T-helper 2 cell treated with Interferon-gamma antibody and Interleukin-4, amounts not matched to agents 5 μg/mL and 100 μg/mL, for 36 hours (primary cell): ENCODE measurements at regions not wholly inside any gene's neighbourhood (a gene's known extent, or its start where the extent isn't known, plus 50 kb on each side); places are given as distances from the start of the nearest gene placed in this dataset.
"Not testable (repeated sequence)": the region's sequence is repeated elsewhere in the genome, so short reads cannot be mapped to it uniquely, and the experiment has no call there.

ENCODE experiments used
- DNase-seq: peaks from one replicate; pipeline ENCODE4 v3.0.0; 2021; ENCODE audit warnings: low spot score
- H3K27ac Mint-ChIP-seq: one replicate; pipeline ENCODE4 v1.8.0; 2021; ENCODE audit warnings: mild to moderate bottlenecking, mixed read lengths
- H3K27me3 Mint-ChIP-seq: one replicate; pipeline ENCODE4 v1.8.0; 2021; ENCODE audit warnings: low read depth, mixed read lengths
- H3K36me3 Mint-ChIP-seq: one replicate; pipeline ENCODE4 v1.8.0; 2021; ENCODE audit warnings: low read depth, mixed read lengths
- H3K4me1 Mint-ChIP-seq: one replicate; pipeline ENCODE4 v1.8.0; 2021; ENCODE audit warnings: low read depth, mixed read lengths
- H3K4me3 Mint-ChIP-seq: one replicate; pipeline ENCODE4 v1.8.0; 2022; ENCODE audit warnings: mild to moderate bottlenecking, moderate library complexity, mixed read lengths
- H3K9me3 Mint-ChIP-seq: one replicate; pipeline ENCODE4 v1.8.0; 2021; ENCODE audit warnings: mixed read lengths

GRCh38 chr5:57087947-57088346, 85.9 kb upstream of the GPBP1 start:
- H3K4me1 Mint-ChIP-seq, H3K9me3 Mint-ChIP-seq, H3K27me3 Mint-ChIP-seq, DNase-seq, H3K36me3 Mint-ChIP-seq, H3K4me3 Mint-ChIP-seq, H3K27ac Mint-ChIP-seq: not testable (repeated sequence)

DNA sequence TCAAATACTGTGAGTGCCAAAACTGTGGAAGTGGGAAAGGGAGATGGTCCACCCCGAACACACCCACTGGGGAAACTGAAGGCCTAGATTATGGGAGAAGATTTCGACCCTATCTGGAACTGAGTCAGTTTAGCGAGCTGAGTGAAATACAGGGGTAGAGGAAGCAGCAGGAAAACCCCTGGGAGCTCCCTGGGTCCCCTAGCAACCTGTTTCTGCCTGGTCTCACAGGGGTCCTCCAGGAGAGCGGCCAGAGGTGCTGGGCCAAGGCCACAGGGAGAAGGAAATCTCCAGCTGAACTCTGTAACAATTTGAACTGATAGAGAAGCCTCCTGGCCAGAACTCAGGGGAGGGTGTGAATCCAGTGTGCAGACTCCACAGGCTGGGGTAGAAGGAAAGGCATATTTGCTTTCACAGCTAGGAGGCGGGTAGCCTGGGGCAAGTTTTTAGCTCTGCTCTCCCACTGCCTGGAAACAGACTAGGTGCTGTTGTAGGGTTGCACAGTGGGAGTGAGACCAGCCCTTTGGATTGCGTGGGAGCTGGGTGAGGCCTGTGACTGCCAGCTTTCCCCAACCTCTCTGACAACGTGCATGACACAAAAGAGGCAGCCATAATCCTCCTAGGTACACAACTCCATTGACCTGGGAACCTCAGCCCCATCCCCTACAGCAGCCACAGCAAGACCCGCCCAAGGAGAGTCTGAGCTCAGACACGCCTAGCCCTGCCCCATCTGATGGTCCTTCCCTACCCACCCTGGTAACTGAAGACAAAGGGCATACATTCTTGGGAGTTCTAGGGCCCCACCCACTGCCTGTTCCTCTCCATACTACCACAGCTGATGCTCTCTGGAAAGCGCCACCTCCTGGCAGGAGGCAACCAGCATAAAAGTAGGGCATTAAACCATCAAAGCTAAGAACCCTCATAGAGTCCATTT, 78.8 kb upstream of the GPBP1 start:
- Mint-ChIP-seq H3K4me3 (no peak overlapping the region), H3K27ac (no peak overlapping the region), H3K27me3 (peaks cover 16% of the 10 kb centered on the region), H3K9me3 (peaks cover 27% of the 10 kb centered on the region), H3K36me3 (no peaks in the 10 kb centered on the region), H3K4me1 (no peaks in the 10 kb centered on the region)
- no peak for DNase-seq

DNA sequence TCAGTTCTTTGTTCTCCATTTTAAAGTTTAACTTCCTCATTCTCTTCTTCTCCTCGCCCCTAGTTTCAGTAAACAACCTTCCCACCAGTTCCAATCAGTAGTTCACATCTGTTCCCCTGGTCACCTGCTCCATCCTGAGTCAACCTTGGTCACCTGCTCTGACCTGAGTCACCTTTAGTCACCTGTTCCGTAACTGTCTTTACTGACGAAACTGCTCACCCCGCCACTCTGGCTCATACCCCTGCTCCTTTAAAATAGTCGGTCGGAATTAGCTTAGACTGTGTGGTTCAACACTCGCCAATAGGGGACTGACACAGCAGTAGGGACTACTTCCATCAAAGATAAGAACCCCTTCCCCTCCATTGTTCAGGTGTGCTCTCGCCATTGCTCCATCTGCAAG, 76.3 kb upstream of the GPBP1 start:
- DNase-seq = no peak
- peaks cover 27% of the 10 kb centered on the region for H3K9me3 Mint-ChIP-seq
- no peak overlapping the region for H3K27ac Mint-ChIP-seq

DNA sequence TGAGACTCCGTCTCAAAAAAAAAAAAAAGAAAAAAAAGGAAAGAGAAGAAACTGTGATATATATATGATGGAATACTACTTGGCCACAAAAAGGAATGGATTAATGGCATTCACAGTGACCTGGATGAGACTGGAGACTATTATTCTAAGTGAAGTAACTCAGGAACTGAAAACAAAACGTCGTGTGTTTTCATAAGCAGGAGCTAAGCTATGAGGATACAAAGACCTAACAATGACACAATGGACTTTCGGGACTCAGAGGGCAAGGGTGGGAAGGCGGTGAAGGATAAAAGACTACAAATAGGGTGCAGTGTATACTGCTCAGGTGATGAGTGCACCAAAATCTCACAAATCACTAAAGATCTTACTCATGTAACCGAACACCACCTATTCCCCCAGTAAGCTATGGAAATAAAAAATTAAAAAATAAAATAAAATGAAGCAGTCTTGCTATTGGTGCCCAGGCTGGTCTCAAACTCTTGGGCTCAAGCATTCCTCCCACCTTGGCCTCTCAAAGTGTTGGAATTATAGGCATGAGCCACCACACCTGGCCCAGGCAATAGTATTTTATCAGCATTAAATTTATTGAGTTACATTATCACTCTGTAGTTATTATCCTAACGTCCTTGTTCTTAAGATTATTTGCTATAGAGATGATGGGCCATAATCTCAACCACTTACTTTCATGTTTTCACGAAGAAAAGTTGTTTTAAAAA, 71.5 kb upstream of the GPBP1 start:
- Mint-ChIP-seq H3K27ac (no peak overlapping the region), H3K4me1 (no peaks in the 10 kb centered on the region)

More for the DNA sequence above, 76.3 kb upstream of the GPBP1 start:
- H3K27me3 Mint-ChIP-seq = peaks cover 22% of the 10 kb centered on the region
- H3K36me3 Mint-ChIP-seq = no peaks in the 10 kb centered on the region
- no peak overlapping the region for H3K4me3 Mint-ChIP-seq
- H3K4me1 Mint-ChIP-seq = no peaks in the 10 kb centered on the region

DNA sequence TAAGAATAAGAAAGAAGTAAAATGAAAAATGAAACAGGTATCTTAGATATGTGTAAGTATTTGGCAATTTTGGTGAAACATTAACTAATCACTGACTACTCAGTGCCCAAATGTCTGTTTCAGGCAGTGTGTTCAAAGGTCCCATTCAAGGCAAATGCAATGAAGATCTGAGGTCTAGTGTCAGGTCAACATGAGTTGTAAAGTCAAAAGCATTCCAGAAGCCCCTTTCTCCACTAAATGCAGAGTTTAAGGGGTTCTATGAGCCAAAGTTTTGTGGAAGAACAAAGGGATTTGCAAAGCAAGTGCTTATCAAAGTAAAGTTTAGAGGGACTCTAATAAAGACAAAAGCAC, 71.0 kb upstream of the GPBP1 start:
- peaks cover 9% of the 10 kb centered on the region for H3K9me3 Mint-ChIP-seq
- no peak overlapping the region for H3K4me3 Mint-ChIP-seq
- no peak overlapping the region for H3K27ac Mint-ChIP-seq
- no peak for DNase-seq
- H3K27me3 Mint-ChIP-seq = peaks cover 14% of the 10 kb centered on the region
- no peaks in the 10 kb centered on the region for H3K4me1 Mint-ChIP-seq
- no peaks in the 10 kb centered on the region for H3K36me3 Mint-ChIP-seq

More for the DNA sequence above, 71.5 kb upstream of the GPBP1 start:
- peaks cover 14% of the 10 kb centered on the region for H3K9me3 Mint-ChIP-seq
- peaks cover 14% of the 10 kb centered on the region for H3K27me3 Mint-ChIP-seq
- DNase-seq = no peak
- H3K4me3 Mint-ChIP-seq = no peak overlapping the region
- H3K36me3 Mint-ChIP-seq = no peaks in the 10 kb centered on the region

DNA sequence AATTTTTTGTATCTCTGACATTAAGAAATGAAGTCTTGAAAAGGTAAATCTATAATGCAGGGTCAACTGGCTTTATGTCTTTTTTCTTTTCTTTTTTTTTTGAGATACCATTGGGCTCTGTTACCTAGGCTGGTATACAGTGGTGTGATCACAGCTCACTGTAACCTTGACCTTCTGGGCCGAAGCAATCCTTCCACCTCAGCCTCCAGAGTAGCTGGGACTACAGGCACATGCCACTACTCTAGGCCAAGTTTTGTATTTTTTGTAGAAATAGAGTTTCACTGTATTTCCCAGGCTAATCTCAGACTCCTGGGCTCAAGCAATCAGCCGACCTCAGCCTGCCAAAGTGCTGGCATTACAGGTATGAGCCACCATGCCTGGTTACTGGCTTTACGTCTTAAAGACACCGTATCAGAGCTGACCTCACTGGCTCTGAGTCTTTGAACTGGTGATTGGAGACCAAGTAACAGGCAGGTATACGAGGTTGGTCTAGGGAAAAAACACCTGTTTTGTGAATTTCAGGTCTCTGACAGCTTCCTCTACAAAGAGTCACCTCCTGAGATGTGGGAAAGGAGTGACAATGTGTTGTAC, 70.4 kb upstream of the GPBP1 start:
- peaks cover 13% of the 10 kb centered on the region for H3K27me3 Mint-ChIP-seq
- DNase-seq = no peak
- peaks cover 3% of the 10 kb centered on the region for H3K9me3 Mint-ChIP-seq
- H3K4me1 Mint-ChIP-seq = no peaks in the 10 kb centered on the region
- no peak overlapping the region for H3K27ac Mint-ChIP-seq
- no peak overlapping the region for H3K4me3 Mint-ChIP-seq
- H3K36me3 Mint-ChIP-seq = no peaks in the 10 kb centered on the region

DNA sequence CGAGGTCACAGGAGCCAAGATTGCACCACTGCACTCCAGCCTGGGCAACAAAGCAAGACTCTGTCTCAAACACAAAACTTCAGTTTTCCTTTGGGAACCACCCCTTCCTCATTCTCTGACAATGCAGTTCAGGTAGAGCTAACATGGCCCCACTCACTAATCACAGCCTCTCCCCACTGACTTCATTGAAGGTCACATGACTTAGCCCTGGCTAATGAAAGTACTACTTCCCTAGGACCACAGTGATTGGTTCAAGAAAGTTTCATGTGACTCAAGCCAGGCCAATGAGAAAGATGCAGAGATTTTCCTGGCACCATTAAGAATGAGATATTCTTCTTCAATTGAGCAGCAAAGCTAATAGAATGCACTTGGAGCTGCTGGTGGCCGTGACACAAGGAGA, 67.2 kb upstream of the GPBP1 start:
- H3K9me3 Mint-ChIP-seq = no peaks in the 10 kb centered on the region
- peaks cover 7% of the 10 kb centered on the region for H3K27me3 Mint-ChIP-seq
- H3K27ac Mint-ChIP-seq = no peak overlapping the region
- H3K36me3 Mint-ChIP-seq = no peaks in the 10 kb centered on the region
- H3K4me1 Mint-ChIP-seq = no peaks in the 10 kb centered on the region
- H3K4me3 Mint-ChIP-seq = no peak overlapping the region
- no peak for DNase-seq

DNA sequence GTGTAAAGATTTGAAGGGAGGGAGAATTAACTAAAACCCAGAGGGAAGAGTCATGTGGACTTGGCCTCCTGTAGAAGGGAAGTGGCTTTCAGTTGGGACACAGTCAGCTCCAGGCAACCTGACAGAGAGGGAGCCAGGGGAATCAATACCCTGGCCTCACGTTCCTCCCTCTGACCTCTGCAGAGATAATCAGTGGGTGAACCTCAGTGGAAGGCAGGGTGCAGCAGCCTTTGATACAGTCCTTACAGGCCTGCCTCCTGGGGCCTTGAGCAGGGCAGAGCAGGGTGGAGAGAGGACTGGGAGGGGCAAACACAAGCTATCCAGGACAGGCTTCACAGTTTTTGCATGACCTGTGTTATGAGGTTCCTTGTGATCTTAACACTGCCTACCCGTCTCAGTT, 61.9 kb upstream of the GPBP1 start:
- H3K27ac Mint-ChIP-seq = no peak overlapping the region
- H3K4me3 Mint-ChIP-seq = no peak overlapping the region
- no peaks in the 10 kb centered on the region for H3K36me3 Mint-ChIP-seq
- H3K4me1 Mint-ChIP-seq = peaks cover 12% of the 10 kb centered on the region
- no peak for DNase-seq
- no peaks in the 10 kb centered on the region for H3K27me3 Mint-ChIP-seq
- no peaks in the 10 kb centered on the region for H3K9me3 Mint-ChIP-seq

- Mint-ChIP-seq H3K4me3 (no peak overlapping the region), H3K9me3 (no peaks in the 10 kb centered on the region), H3K36me3 (peaks cover 2% of the 10 kb centered on the region), H3K27ac (no peak overlapping the region), H3K4me1 (peaks cover 22% of the 10 kb centered on the region), H3K27me3 (no peaks in the 10 kb centered on the region)
- DNase-seq = no peak
These were observed 60.4 kb upstream of the GPBP1 start for GRCh38 chr5:57113481-57113880.

DNA sequence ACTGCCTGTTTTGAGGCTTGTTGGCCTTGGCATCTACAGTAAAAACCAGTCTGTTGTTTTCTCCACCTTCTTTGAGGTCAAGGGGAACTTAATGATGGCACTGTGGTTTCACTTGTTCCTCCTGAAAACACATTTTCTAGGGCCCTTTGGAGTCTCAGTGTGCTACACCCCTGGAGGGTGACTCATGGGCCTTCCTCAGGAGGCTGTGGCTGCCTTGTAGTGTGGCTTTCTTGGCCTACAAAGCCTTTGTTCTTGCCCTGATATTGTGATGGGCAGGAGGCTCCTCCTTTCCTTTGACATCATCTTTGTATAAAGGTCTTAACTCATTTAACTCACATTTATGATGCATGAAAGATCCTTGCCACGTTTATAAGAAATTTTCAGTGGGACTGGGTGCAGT, 56.3 kb upstream of the GPBP1 start:
- peak; percentile 71 for DNase-seq
- Mint-ChIP-seq H3K4me3 (peak overlapping the region; percentile 42), H3K27me3 (peaks cover 2% of the 10 kb centered on the region), H3K36me3 (peaks cover 2% of the 10 kb centered on the region), H3K4me1 (peaks cover 22% of the 10 kb centered on the region), H3K27ac (peak overlapping the region; percentile 81), H3K9me3 (peaks cover 2% of the 10 kb centered on the region)

DNA sequence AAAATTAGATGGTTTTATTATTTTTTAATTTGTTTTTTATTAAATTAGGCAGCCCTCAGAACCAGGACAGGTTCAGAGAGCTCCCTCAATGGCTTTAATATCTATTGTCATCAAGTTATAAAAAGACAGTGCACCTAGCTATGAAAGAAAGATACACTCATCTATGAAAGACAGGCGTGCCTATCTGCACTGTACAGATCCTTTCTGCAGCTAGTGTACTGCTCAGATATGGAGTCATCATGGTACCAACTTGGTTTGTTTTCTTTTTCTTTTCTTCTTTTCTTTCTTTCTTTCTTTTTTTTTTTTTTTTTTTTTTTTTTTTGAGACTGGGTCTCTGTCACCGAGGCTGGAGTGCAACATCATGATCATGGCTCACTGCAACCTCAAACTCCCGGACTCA, 54.8 kb upstream of the GPBP1 start:
- DNase-seq = no peak
- peaks cover 2% of the 10 kb centered on the region for H3K36me3 Mint-ChIP-seq

DNA sequence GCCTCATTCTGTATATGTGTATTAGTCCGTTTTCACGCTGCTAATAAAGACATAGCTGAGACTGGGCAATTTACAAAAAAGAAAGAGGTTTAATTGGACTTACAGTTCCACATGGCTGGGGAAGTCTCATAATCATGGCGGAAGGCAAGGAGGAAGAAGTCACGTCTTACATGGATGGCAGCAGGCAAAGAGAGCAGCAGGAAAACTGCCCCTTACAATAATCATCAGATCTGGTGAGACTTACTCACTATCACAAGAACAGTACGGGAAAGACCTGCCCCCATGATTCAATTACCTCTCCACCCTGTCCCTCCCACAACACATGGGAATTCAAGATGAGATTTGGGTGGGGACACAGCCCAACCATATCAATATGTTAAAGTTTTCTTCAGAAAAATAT, 49.8 kb upstream of the GPBP1 start:
- no peak overlapping the region for H3K27ac Mint-ChIP-seq
- no peak overlapping the region for H3K4me3 Mint-ChIP-seq
- H3K36me3 Mint-ChIP-seq = no peaks in the 10 kb centered on the region
- H3K27me3 Mint-ChIP-seq = peaks cover 2% of the 10 kb centered on the region
- H3K4me1 Mint-ChIP-seq = no peaks in the 10 kb centered on the region
- H3K9me3 Mint-ChIP-seq = peaks cover 5% of the 10 kb centered on the region
- no peak for DNase-seq

More for the DNA sequence above, 54.8 kb upstream of the GPBP1 start:
- Mint-ChIP-seq H3K4me1 (peaks cover 21% of the 10 kb centered on the region), H3K27me3 (peaks cover 2% of the 10 kb centered on the region), H3K4me3 (no peak overlapping the region), H3K27ac (no peak overlapping the region), H3K9me3 (peaks cover 5% of the 10 kb centered on the region)
